ENCODE measurements at regions not wholly inside any gene's neighbourhood (a gene's known extent, or its start where the extent isn't known, plus 50 kb on each side); places are given as distances from the start of the nearest gene placed in this dataset.

DNA sequence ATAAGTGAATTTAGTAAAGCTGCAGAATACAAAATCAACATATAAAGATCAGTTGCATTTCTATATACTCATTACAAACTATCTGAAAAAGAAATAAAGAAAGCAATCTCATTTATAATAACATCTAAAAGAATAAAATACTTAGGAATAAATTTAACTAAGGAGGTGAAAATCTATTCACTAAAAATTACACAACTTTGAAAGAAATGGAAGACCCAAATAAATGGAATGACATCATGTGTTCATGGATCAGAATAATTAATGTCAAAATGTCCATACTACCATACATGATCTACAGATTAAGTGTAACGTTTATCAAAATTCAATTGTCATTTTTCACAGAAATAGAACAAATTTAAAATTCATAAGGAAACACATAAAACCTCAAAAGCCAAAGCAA lies 194.9 kb downstream of the TINAG start:
- no peak overlapping the region for H3K4me3 ChIP-seq (ENCODE audit: low read length)
- DNase-seq (ENCODE audit: low read depth), result no peak
- TF ChIP-seq, protein P1, sequence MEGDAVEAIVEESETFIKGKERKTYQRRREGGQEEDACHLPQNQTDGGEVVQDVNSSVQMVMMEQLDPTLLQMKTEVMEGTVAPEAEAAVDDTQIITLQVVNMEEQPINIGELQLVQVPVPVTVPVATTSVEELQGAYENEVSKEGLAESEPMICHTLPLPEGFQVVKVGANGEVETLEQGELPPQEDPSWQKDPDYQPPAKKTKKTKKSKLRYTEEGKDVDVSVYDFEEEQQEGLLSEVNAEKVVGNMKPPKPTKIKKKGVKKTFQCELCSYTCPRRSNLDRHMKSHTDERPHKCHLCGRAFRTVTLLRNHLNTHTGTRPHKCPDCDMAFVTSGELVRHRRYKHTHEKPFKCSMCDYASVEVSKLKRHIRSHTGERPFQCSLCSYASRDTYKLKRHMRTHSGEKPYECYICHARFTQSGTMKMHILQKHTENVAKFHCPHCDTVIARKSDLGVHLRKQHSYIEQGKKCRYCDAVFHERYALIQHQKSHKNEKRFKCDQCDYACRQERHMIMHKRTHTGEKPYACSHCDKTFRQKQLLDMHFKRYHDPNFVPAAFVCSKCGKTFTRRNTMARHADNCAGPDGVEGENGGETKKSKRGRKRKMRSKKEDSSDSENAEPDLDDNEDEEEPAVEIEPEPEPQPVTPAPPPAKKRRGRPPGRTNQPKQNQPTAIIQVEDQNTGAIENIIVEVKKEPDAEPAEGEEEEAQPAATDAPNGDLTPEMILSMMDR (IDR thresholded peaks at IDR 0.05; ENCODE audit: insufficient read depth, low read depth, low read length, missing control alignments), result no peak

DNA sequence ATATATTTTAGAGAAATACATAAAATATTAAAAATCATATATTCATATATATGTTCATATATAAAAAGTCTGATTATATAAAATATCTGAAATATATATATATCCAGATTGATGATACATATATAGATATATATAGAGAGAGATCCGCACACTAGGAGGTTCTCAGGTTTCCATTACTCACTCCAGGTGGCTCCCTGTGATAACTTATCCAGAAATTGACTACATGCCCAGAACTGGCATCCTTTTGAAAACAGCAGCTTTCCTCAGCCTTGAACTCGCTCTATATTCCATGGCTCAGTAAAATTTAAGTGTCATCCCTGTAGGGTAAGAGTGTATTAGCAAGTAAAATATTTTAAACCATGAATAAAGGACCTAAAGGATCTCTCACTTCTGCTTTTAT lies 206.8 kb downstream of the TINAG start:
- TF ChIP-seq, protein P1 (IDR thresholded peaks at IDR 0.05; ENCODE audit: insufficient read depth, low read depth, low read length, missing control alignments), result peak; percentile 32
- DNase-seq (ENCODE audit: low read depth), result peak; percentile 68
- H3K4me3 ChIP-seq (ENCODE audit: low read length), result no peak overlapping the region

GRCh38 chr6:54515713-54516112 lies 207.5 kb downstream of the TINAG start:
- TF ChIP-seq, protein P1 (IDR thresholded peaks at IDR 0.05; ENCODE audit: insufficient read depth, low read depth, low read length, missing control alignments), result no peak
- no peak overlapping the region for H3K4me3 ChIP-seq (ENCODE audit: low read length)
- DNase-seq (ENCODE audit: low read depth), result peak; percentile 54

DNA sequence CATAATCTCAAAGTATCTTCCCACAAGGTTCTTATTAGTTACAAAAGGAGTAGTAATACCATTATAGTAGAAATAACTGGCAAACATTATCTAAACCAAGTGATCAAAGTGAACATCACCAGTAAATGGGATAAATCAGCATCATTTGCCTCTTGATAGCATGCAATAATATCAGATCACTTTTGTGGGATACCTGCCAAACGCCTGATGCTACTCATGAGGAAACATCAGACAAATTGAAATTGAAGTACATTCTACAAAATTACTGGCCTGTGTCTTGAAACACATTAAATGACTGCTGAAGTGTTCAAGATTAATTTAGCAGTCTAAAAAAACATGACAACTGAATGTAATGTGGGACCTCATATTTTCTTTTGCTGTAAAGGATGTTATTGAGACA lies 208.1 kb downstream of the TINAG start:
- no peak overlapping the region for H3K4me3 ChIP-seq (ENCODE audit: low read length)
- DNase-seq (ENCODE audit: low read depth), result no peak
- TF ChIP-seq, protein P1 (IDR thresholded peaks at IDR 0.05; ENCODE audit: insufficient read depth, low read depth, low read length, missing control alignments), result no peak

GRCh38 chr6:54519161-54519560 lies 210.9 kb downstream of the TINAG start:
- no peak overlapping the region for H3K4me3 ChIP-seq (ENCODE audit: low read length)
- TF ChIP-seq, protein P1 (IDR thresholded peaks at IDR 0.05; ENCODE audit: insufficient read depth, low read depth, low read length, missing control alignments), result no peak

GRCh38 chr6:54525731-54526130 lies 217.5 kb downstream of the TINAG start:
- TF ChIP-seq, protein P1 (IDR thresholded peaks at IDR 0.05; ENCODE audit: insufficient read depth, low read depth, low read length, missing control alignments), result no peak
- no peak overlapping the region for H3K4me3 ChIP-seq (ENCODE audit: low read length)
- DNase-seq (ENCODE audit: low read depth), result peak; percentile 68

More at GRCh38 chr6:54519161-54519560, 210.9 kb downstream of the TINAG start:
- no peak for DNase-seq (ENCODE audit: low read depth)

- no peak for DNase-seq (ENCODE audit: low read depth)
- no peak overlapping the region for H3K4me3 ChIP-seq (ENCODE audit: low read length)
- TF ChIP-seq, protein P1 (IDR thresholded peaks at IDR 0.05; ENCODE audit: insufficient read depth, low read depth, low read length, missing control alignments), result no peak
Observed at GRCh38 chr6:54533567-54533966, 225.3 kb downstream of the TINAG start.
